Mesenchymal stem cell (in vitro differentiated cells and primary cell): ENCODE measurements at regions not wholly inside any gene's neighbourhood (a gene's known extent, or its start where the extent isn't known, plus 50 kb on each side); places are given as distances from the start of the nearest gene placed in this dataset.

Experiments used
- DNase-seq: peaks from one replicate; pipeline ENCODE4 v3.0.0-alpha.2; 2013
- H2AFZ ChIP-seq: one replicate; pipeline ENCODE4 v1.6.1; 2013; ENCODE audit warnings: low read depth, mild to moderate bottlenecking, control low read depth, inconsistent platforms, low read length, moderate library complexity
- H2AK5ac ChIP-seq: 2 replicates; pipeline ENCODE4 v1.6.1; 2013; ENCODE audit warnings: low read length, moderate library complexity, mild to moderate bottlenecking, inconsistent platforms; ENCODE audit not compliant: severe bottlenecking
- H2BK120ac ChIP-seq: one replicate; pipeline ENCODE4 v1.6.1; 2013; ENCODE audit warnings: low read depth, mild to moderate bottlenecking, inconsistent platforms, low read length, moderate library complexity
- H2BK12ac ChIP-seq, 2 experiments: one replicate each; pipeline ENCODE4 v1.6.1; 2013; ENCODE audit warnings: inconsistent platforms in 2 of 2, low read length in 2 of 2, mild to moderate bottlenecking in 2 of 2, moderate library complexity in 2 of 2, control low read depth in 1 of 2
- H2BK15ac ChIP-seq: one replicate; pipeline ENCODE4 v1.6.1; 2013; ENCODE audit warnings: mild to moderate bottlenecking, low read depth, inconsistent platforms; ENCODE audit not compliant: poor library complexity, severe bottlenecking
- H2BK5ac ChIP-seq: 2 replicates; pipeline ENCODE4 v1.6.1; 2013; ENCODE audit warnings: low read depth, mild to moderate bottlenecking, low read length, control low read depth, inconsistent platforms; ENCODE audit not compliant: poor library complexity, severe bottlenecking
- H3K14ac ChIP-seq, 2 experiments: one replicate each; pipeline ENCODE4 v1.6.1; 2013; ENCODE audit warnings: inconsistent platforms in 2 of 2, low read length in 2 of 2, control low read depth in 1 of 2, mild to moderate bottlenecking in 1 of 2, moderate library complexity in 1 of 2
- H3K18ac ChIP-seq, 2 experiments: one replicate each; pipeline ENCODE4 v1.6.1; 2013; ENCODE audit warnings: inconsistent platforms in 2 of 2, low read length in 2 of 2, control low read depth in 1 of 2, low read depth in 1 of 2, mild to moderate bottlenecking in 1 of 2
- H3K23ac ChIP-seq, 2 experiments: one replicate each; pipeline ENCODE4 v1.6.1; 2013; ENCODE audit warnings: inconsistent platforms in 2 of 2, low read length in 2 of 2, mild to moderate bottlenecking in 2 of 2, moderate library complexity in 2 of 2, control low read depth in 1 of 2
- H3K27ac ChIP-seq: 2 replicates; pipeline ENCODE4 v1.5.1; 2013; ENCODE audit warnings: mild to moderate bottlenecking, moderate library complexity, low read length, control low read depth, inconsistent platforms; ENCODE audit not compliant: poor library complexity, severe bottlenecking
- H3K27me3 ChIP-seq, 2 experiments: 2 replicates each; pipeline versions ENCODE4 v1.6.1 to v1.7.0; 2013; ENCODE audit warnings: low read length in 2 of 2, mild to moderate bottlenecking in 2 of 2, moderate library complexity in 2 of 2, control low read depth in 1 of 2, inconsistent platforms in 1 of 2; ENCODE audit not compliant: control insufficient read depth in 1 of 2, insufficient read depth in 1 of 2
- H3K36me3 ChIP-seq, 2 experiments: 2 replicates each; pipeline versions ENCODE4 v1.6.1 to v1.7.0; 2013; ENCODE audit warnings: low read length in 2 of 2, control low read depth in 1 of 2, inconsistent platforms in 1 of 2, low read depth in 1 of 2, mild to moderate bottlenecking in 1 of 2; ENCODE audit not compliant: insufficient read depth in 2 of 2, control insufficient read depth in 1 of 2
- H3K4ac ChIP-seq, 2 experiments: one replicate each; pipeline ENCODE4 v1.6.1; 2013; ENCODE audit warnings: inconsistent platforms in 2 of 2, low read length in 2 of 2, mild to moderate bottlenecking in 2 of 2, moderate library complexity in 2 of 2, control low read depth in 1 of 2, low read depth in 1 of 2
- H3K4me1 ChIP-seq: 2 replicates; pipeline ENCODE4 v1.6.1; 2013; ENCODE audit warnings: low read depth, low read length, control low read depth; ENCODE audit not compliant: control insufficient read depth, insufficient read depth
- H3K4me2 ChIP-seq: 2 replicates; pipeline ENCODE4 v1.6.1; 2013; ENCODE audit warnings: low read length, mild to moderate bottlenecking, inconsistent platforms; ENCODE audit not compliant: poor library complexity, severe bottlenecking
- H3K4me3 ChIP-seq, 2 experiments: 2 replicates each; pipeline versions ENCODE4 v1.5.1 to v1.7.0; 2013; ENCODE audit warnings: low read length in 2 of 2, mild to moderate bottlenecking in 2 of 2, control low read depth in 1 of 2, low read depth in 1 of 2; ENCODE audit not compliant: insufficient read depth in 1 of 2
- H3K79me1 ChIP-seq: replicated peaks from 2 replicates; pipeline ENCODE4 v1.6.1; 2013; ENCODE audit warnings: mild to moderate bottlenecking, control low read depth, low read length, inconsistent platforms; ENCODE audit not compliant: poor library complexity, severe bottlenecking
- H3K9ac ChIP-seq: 2 replicates; pipeline ENCODE4 v1.7.0; 2013; ENCODE audit warnings: mild to moderate bottlenecking, low read length, moderate library complexity
- H3K9me3 ChIP-seq: 2 replicates; pipeline ENCODE4 v1.7.0; 2013; ENCODE audit warnings: mild to moderate bottlenecking, low read length; ENCODE audit not compliant: control insufficient read depth
- H4K8ac ChIP-seq: one replicate; pipeline ENCODE4 v1.6.1; 2013; ENCODE audit warnings: inconsistent platforms, mild to moderate bottlenecking, low read length, moderate library complexity
- H4K91ac ChIP-seq: one replicate; pipeline ENCODE4 v1.6.1; 2013; ENCODE audit warnings: mild to moderate bottlenecking, low read length, inconsistent platforms
- WGBS: methylation state at CpG from one replicate; pipeline ENCODE4 v1.1.7; 2013; ENCODE audit warnings: mixed read lengths; 5-methylcytosine and 5-hydroxymethylcytosine counted together

- Histone ChIP-seq H3K18ac (no peak overlapping the region), H3K9me3 (no peaks in the 10 kb centered on the region), H3K27ac (no peak overlapping the region), H2BK120ac (no peak overlapping the region), H3K4ac (no peak overlapping the region), H3K79me1 (no peaks in the 10 kb centered on the region), H2BK5ac (no peak overlapping the region), H3K9ac (no peak overlapping the region), H3K14ac (no peak overlapping the region), H3K4me3 (no peak overlapping the region), H4K8ac (no peak overlapping the region), H3K27me3 (no peaks in the 10 kb centered on the region), H2AFZ (no peak overlapping the region), H3K36me3 (no peaks in the 10 kb centered on the region), H4K91ac (no peak overlapping the region), H2BK15ac (no peak overlapping the region), H3K23ac (no peak overlapping the region), H3K4me1 (no peaks in the 10 kb centered on the region), H2AK5ac (no peak overlapping the region), H3K4me2 (no peak overlapping the region), H2BK12ac (no peak overlapping the region)
- DNase-seq: no peak
Measured at GRCh38 chr2:59779571-59779970, 773.9 kb downstream of the BCL11A start.

- H3K4ac ChIP-seq: no peak overlapping the region
- H3K18ac ChIP-seq: no peak overlapping the region
- H3K23ac ChIP-seq: no peak overlapping the region
- no peak overlapping the region for H3K9ac ChIP-seq
- H2BK12ac ChIP-seq: no peak overlapping the region
- H3K4me2 ChIP-seq: no peak overlapping the region
- H4K91ac ChIP-seq: no peak overlapping the region
- H3K14ac ChIP-seq: no peak overlapping the region
- H3K9me3 ChIP-seq: no peaks in the 10 kb centered on the region
- no peaks in the 10 kb centered on the region for H3K27me3 ChIP-seq
- no peaks in the 10 kb centered on the region for H3K36me3 ChIP-seq
- H3K79me1 ChIP-seq: no peaks in the 10 kb centered on the region
- no peak overlapping the region for H2BK5ac ChIP-seq
- H2AFZ ChIP-seq: no peak overlapping the region
- WGBS: 92% methylated on average over 2 of the region's 3 CpGs
- no peak overlapping the region for H2BK120ac ChIP-seq
- no peak overlapping the region for H2AK5ac ChIP-seq
- H3K4me1 ChIP-seq: no peaks in the 10 kb centered on the region
- H2BK15ac ChIP-seq: no peak overlapping the region
- no peak for DNase-seq
- no peak overlapping the region for H3K27ac ChIP-seq
- H4K8ac ChIP-seq: no peak overlapping the region
- H3K4me3 ChIP-seq: no peak overlapping the region
Measured at GRCh38 chr2:59777120-59777519, 776.3 kb downstream of the BCL11A start.

GRCh38 chr2:59776726-59777008 lies 776.8 kb downstream of the BCL11A start:
- H3K9ac ChIP-seq: no peak overlapping the region
- H2BK120ac ChIP-seq: no peak overlapping the region
- no peak overlapping the region for H4K91ac ChIP-seq
- H3K4ac ChIP-seq: no peak overlapping the region
- no peak overlapping the region for H2AK5ac ChIP-seq
- no peak overlapping the region for H2AFZ ChIP-seq
- H3K9me3 ChIP-seq: no peaks in the 10 kb centered on the region
- H3K18ac ChIP-seq: no peak overlapping the region
- WGBS: 75% methylated on average over 1 of the region's 1 CpG
- no peak for DNase-seq
- no peak overlapping the region for H2BK5ac ChIP-seq
- H2BK12ac ChIP-seq: no peak overlapping the region
- H3K4me2 ChIP-seq: no peak overlapping the region
- H2BK15ac ChIP-seq: no peak overlapping the region
- no peaks in the 10 kb centered on the region for H3K36me3 ChIP-seq
- H4K8ac ChIP-seq: no peak overlapping the region
- no peaks in the 10 kb centered on the region for H3K4me1 ChIP-seq
- H3K14ac ChIP-seq: no peak overlapping the region
- no peaks in the 10 kb centered on the region for H3K27me3 ChIP-seq
- no peak overlapping the region for H3K4me3 ChIP-seq
- no peak overlapping the region for H3K27ac ChIP-seq
- no peaks in the 10 kb centered on the region for H3K79me1 ChIP-seq
- H3K23ac ChIP-seq: no peak overlapping the region

- Histone ChIP-seq H3K18ac (no peak overlapping the region), H2BK15ac (no peak overlapping the region)
- 92% methylated on average over 1 of the region's 2 CpGs for WGBS
Measured at GRCh38 chr2:59774821-59775433, 778.5 kb downstream of the BCL11A start.

More at GRCh38 chr2:59774821-59775433, 778.5 kb downstream of the BCL11A start:
- no peak overlapping the region for H4K8ac ChIP-seq
- H3K27me3 ChIP-seq: no peaks in the 10 kb centered on the region
- no peak overlapping the region for H3K9ac ChIP-seq
- H3K36me3 ChIP-seq: no peaks in the 10 kb centered on the region
- no peak overlapping the region for H2BK5ac ChIP-seq
- H2AFZ ChIP-seq: no peak overlapping the region
- H2BK120ac ChIP-seq: no peak overlapping the region
- H3K79me1 ChIP-seq: no peaks in the 10 kb centered on the region
- no peak for DNase-seq
- no peaks in the 10 kb centered on the region for H3K9me3 ChIP-seq
- H3K4me3 ChIP-seq: no peak overlapping the region
- H3K4me1 ChIP-seq: no peaks in the 10 kb centered on the region
- no peak overlapping the region for H3K4ac ChIP-seq
- no peak overlapping the region for H2AK5ac ChIP-seq
- no peak overlapping the region for H3K27ac ChIP-seq
- H2BK12ac ChIP-seq: no peak overlapping the region
- H3K4me2 ChIP-seq: no peak overlapping the region
- no peak overlapping the region for H4K91ac ChIP-seq
- H3K14ac ChIP-seq: no peak overlapping the region
- no peak overlapping the region for H3K23ac ChIP-seq
